Transverse colon (tissue), 3 donors: ENCODE measurements at regions not wholly inside any gene's neighbourhood (a gene's known extent, or its start where the extent isn't known, plus 50 kb on each side); places are given as distances from the start of the nearest gene placed in this dataset.

Source experiments
- EP300 ChIP-seq: sonication (generic); formaldehyde crosslinking; IDR thresholded peaks from one replicate; pipeline ENCODE4 v1.6.1; 2017; ENCODE audit warnings: antibody characterized with exemption, low read depth
- TF ChIP-seq, protein P1 (sequence below), 5 experiments: fragments of 200-600 bp in 3 of 5; fragments of 450-650 bp in 2 of 5; sonication (generic) in 3 of 5; IDR thresholded peaks; 1 replicate in 2 of 5; 2 replicates in 3 of 5; pipeline ENCODE4 v1.5.1; 2016 to 2017; ENCODE audit warnings: antibody characterized with exemption in 5 of 5, inconsistent platforms in 3 of 5, mild to moderate bottlenecking in 2 of 5, moderate library complexity in 1 of 5

DNA sequence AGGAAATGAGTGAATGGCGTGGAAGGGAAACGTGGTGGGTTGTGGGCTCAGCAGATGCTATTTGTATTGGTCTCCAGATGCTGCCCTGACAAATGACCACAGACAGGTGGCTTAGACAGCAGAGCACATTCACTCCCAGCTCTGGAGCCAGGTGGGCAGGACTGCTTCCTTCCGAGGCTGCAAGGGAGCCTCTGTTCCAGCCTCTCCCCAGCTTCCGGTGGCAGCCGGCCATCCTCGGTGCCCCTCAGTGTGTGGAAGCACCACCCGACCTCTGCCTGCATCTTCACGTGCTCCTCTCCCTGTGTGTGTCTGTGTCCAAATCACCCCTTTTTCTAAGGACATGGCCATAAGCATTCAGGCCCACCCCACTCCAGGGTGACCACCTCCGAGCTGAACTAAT, 105.1 kb downstream of the SOX1 start:
- TF ChIP-seq, protein P1, sequence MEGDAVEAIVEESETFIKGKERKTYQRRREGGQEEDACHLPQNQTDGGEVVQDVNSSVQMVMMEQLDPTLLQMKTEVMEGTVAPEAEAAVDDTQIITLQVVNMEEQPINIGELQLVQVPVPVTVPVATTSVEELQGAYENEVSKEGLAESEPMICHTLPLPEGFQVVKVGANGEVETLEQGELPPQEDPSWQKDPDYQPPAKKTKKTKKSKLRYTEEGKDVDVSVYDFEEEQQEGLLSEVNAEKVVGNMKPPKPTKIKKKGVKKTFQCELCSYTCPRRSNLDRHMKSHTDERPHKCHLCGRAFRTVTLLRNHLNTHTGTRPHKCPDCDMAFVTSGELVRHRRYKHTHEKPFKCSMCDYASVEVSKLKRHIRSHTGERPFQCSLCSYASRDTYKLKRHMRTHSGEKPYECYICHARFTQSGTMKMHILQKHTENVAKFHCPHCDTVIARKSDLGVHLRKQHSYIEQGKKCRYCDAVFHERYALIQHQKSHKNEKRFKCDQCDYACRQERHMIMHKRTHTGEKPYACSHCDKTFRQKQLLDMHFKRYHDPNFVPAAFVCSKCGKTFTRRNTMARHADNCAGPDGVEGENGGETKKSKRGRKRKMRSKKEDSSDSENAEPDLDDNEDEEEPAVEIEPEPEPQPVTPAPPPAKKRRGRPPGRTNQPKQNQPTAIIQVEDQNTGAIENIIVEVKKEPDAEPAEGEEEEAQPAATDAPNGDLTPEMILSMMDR (IDR thresholded peaks at IDR 0.05), result no peak
- TF ChIP-seq EP300, result no peak
